ENCODE measurements at regions not wholly inside any gene's neighbourhood (a gene's known extent, or its start where the extent isn't known, plus 50 kb on each side); places are given as distances from the start of the nearest gene placed in this dataset.

DNA sequence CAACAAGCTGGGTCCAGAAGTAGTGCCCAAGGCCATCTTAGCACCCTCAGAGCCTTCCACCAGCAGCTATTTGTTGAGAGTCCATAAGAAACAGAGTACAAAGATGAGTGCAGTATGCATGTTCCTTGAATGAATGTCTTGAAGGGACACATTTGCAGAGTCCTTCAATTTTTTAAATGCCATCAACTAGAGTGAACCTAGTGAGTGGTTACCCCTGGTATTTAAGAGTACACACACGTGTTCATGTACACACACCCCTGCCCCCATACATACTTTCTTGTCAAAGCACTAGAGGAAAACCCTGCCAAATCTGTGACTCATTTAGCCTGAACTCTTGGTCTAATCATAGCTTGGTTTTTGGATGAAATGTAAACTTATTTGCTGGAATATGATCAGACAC is 84.5 kb upstream of the GALNT15 start:
- H3K9ac ChIP-seq: no peak overlapping the region
- H3K36me3 ChIP-seq (ENCODE audit: insufficient read depth): no peaks in the 10 kb centered on the region
- H3K4me2 ChIP-seq: no peak overlapping the region
- no peak overlapping the region for H3K27ac ChIP-seq
- no peaks in the 10 kb centered on the region for H3K79me2 ChIP-seq (ENCODE audit: insufficient read depth, low read depth)
- H3K27me3 ChIP-seq (ENCODE audit: insufficient read depth, low read depth): no peaks in the 10 kb centered on the region
- TF ChIP-seq, protein P1, sequence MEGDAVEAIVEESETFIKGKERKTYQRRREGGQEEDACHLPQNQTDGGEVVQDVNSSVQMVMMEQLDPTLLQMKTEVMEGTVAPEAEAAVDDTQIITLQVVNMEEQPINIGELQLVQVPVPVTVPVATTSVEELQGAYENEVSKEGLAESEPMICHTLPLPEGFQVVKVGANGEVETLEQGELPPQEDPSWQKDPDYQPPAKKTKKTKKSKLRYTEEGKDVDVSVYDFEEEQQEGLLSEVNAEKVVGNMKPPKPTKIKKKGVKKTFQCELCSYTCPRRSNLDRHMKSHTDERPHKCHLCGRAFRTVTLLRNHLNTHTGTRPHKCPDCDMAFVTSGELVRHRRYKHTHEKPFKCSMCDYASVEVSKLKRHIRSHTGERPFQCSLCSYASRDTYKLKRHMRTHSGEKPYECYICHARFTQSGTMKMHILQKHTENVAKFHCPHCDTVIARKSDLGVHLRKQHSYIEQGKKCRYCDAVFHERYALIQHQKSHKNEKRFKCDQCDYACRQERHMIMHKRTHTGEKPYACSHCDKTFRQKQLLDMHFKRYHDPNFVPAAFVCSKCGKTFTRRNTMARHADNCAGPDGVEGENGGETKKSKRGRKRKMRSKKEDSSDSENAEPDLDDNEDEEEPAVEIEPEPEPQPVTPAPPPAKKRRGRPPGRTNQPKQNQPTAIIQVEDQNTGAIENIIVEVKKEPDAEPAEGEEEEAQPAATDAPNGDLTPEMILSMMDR (conservative IDR thresholded peaks at IDR 0.05; ENCODE audit: low read depth, low read length): no peak
- H3K4me1 ChIP-seq (ENCODE audit: low read depth, poor library complexity, severe bottlenecking): no peaks in the 10 kb centered on the region
- H4K20me1 ChIP-seq (ENCODE audit: insufficient read depth): no peaks in the 10 kb centered on the region
- H2AFZ ChIP-seq (ENCODE audit: low read depth): no peak overlapping the region
- H3K4me3 ChIP-seq (IDR thresholded peaks at IDR 0.05; ENCODE audit: insufficient read depth, low read depth, low read length): no peak overlapping the region

DNA sequence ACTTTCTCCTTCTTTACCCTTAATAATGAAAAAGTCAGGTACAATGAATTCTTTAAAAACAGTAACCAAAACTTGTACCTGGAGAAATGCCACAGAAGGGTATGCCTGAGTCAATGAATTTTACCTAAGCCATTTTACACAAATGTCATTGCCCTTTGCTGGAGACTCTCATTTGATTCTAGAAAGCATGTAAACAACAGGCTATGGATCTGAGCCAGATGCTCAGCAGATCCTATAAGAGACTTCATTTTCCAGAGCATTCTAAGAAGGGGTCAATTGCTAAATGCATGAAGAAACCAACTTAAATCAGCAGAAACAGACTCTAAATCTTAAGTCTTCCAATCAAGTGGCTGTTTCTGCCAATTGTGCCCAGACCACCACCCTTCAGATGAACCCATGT is 83.8 kb upstream of the GALNT15 start:
- no peak overlapping the region for H3K4me2 ChIP-seq
- no peaks in the 10 kb centered on the region for H3K27me3 ChIP-seq (ENCODE audit: insufficient read depth, low read depth)
- no peak overlapping the region for H3K4me3 ChIP-seq (IDR thresholded peaks at IDR 0.05; ENCODE audit: insufficient read depth, low read depth, low read length)
- no peaks in the 10 kb centered on the region for H3K79me2 ChIP-seq (ENCODE audit: insufficient read depth, low read depth)
- no peak overlapping the region for H3K27ac ChIP-seq
- no peak overlapping the region for H2AFZ ChIP-seq (ENCODE audit: low read depth)
- no peak overlapping the region for H3K9ac ChIP-seq
- no peaks in the 10 kb centered on the region for H3K36me3 ChIP-seq (ENCODE audit: insufficient read depth)
- H3K4me1 ChIP-seq (ENCODE audit: low read depth, poor library complexity, severe bottlenecking): no peaks in the 10 kb centered on the region
- TF ChIP-seq, protein P1 (conservative IDR thresholded peaks at IDR 0.05; ENCODE audit: low read depth, low read length): no peak
- H4K20me1 ChIP-seq (ENCODE audit: insufficient read depth): no peaks in the 10 kb centered on the region

DNA sequence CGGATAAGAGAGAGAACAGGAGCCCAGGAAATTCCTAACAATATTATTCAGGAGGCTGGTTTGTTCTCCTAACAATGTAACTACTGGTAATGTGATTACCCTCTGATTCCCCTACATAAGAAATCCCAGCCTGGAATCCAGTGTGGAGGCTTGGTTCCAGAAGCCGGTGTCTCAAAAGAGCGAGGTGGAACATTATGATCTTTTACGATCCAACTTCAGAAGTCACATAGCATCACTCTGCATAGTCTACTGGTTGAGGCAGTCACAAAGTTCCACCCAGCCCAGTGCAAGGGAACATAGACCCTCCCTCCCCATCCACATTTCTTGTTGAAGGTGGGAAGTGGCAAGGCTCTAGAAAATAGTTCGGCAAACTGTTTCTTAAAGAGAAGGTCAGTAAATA is 81.6 kb upstream of the GALNT15 start:
- TF ChIP-seq, protein P1 (conservative IDR thresholded peaks at IDR 0.05; ENCODE audit: low read depth, low read length): no peak
- H3K4me2 ChIP-seq: no peak overlapping the region

DNA sequence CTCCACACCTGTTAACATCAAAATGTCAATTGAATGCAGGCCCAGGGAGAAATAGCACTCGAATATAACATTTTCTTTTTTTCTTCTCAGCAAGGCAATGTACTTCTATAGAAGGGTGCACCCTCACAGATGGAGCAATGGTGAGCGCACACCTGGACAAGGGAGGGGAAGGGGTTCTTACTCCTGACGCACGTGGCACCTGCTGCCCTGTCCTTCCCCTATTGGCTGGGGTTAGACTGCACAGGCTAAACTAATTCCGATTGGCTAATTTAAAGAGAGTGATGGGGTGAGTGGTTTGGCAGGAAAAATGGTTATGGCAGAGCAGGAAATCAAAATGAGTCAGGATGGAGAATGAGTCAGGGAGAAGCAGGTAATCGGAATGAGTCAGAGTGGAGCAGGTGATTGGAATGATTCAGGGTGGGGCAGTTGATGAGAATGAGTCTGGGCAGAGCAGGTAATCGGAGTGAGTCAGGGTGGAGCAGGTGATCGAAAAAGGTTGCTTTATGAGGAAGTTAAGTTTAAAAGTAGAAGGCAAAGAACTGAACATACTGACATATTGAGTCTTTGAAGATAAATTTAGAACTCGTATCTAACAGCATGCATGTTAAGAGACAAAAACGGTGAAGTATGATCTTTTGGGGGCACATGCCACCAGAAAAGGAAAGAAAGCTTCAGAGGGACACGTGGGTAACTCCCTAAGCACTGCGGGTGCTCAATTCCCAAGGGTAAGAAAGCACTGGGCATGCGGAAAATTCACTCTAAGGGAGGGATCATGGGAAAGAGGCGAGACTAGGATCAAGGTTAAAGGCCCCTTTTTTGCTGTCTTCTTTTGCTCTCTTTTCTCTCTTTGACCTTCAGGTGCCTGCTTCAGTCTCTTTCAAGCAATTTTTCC is 72.9 kb upstream of the GALNT15 start:
- no peak overlapping the region for H3K9ac ChIP-seq
- H3K27me3 ChIP-seq (ENCODE audit: insufficient read depth, low read depth): no peaks in the 10 kb centered on the region
- no peak overlapping the region for H3K4me3 ChIP-seq (IDR thresholded peaks at IDR 0.05; ENCODE audit: insufficient read depth, low read depth, low read length)
- no peaks in the 10 kb centered on the region for H3K36me3 ChIP-seq (ENCODE audit: insufficient read depth)
- no peak overlapping the region for H3K27ac ChIP-seq
- no peak overlapping the region for H3K4me2 ChIP-seq
- H2AFZ ChIP-seq (ENCODE audit: low read depth): no peak overlapping the region
- TF ChIP-seq, protein P1 (conservative IDR thresholded peaks at IDR 0.05; ENCODE audit: low read depth, low read length): no peak
- H4K20me1 ChIP-seq (ENCODE audit: insufficient read depth): no peaks in the 10 kb centered on the region
- no peaks in the 10 kb centered on the region for H3K4me1 ChIP-seq (ENCODE audit: low read depth, poor library complexity, severe bottlenecking)
- H3K79me2 ChIP-seq (ENCODE audit: insufficient read depth, low read depth): no peaks in the 10 kb centered on the region

More for the DNA sequence above, 81.6 kb upstream of the GALNT15 start:
- no peak overlapping the region for H3K9ac ChIP-seq
- H2AFZ ChIP-seq (ENCODE audit: low read depth): no peak overlapping the region
- no peaks in the 10 kb centered on the region for H3K4me1 ChIP-seq (ENCODE audit: low read depth, poor library complexity, severe bottlenecking)
- H3K27ac ChIP-seq: no peak overlapping the region
- H3K27me3 ChIP-seq (ENCODE audit: insufficient read depth, low read depth): no peaks in the 10 kb centered on the region
- H3K36me3 ChIP-seq (ENCODE audit: insufficient read depth): no peaks in the 10 kb centered on the region
- no peaks in the 10 kb centered on the region for H3K79me2 ChIP-seq (ENCODE audit: insufficient read depth, low read depth)
- H3K4me3 ChIP-seq (IDR thresholded peaks at IDR 0.05; ENCODE audit: insufficient read depth, low read depth, low read length): no peak overlapping the region
- no peaks in the 10 kb centered on the region for H4K20me1 ChIP-seq (ENCODE audit: insufficient read depth)
